ENCODE measurements at regions not wholly inside any gene's neighbourhood (a gene's known extent, or its start where the extent isn't known, plus 50 kb on each side); places are given as distances from the start of the nearest gene placed in this dataset.

DNA sequence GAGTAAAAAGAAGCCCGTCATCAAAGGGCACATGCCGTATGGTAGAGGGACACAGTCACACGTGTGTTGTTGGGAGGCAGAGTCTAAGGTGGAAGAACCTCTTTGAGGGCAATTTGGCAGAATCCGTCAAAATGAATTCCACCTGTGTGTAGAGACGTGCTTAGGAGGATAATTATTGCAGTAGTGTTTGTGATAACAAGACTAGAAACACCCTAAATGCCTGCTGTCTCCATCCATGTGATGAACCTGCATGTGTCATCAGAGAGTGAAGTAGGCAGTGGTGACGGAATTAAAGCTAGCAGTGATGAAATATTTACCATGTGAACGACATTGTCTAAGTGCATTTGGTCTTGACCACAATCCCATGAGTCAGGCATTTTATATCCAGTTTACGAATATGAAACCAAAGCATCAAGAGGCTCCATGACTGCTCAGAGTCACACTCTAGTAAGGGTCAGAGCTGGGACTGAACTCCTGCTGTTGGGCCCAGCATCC lies 61.3 kb upstream of the ADORA2B start:
- H2BK15ac ChIP-seq (ENCODE audit: low read depth, poor library complexity, severe bottlenecking), result no peak overlapping the region
- no peaks in the 10 kb centered on the region for H3K27me3 ChIP-seq (ENCODE audit: control insufficient read depth in 1 of 2, insufficient read depth in 1 of 2, low read length in 2 of 2)
- no peak overlapping the region for H3K9ac ChIP-seq (ENCODE audit: low read length)
- H4K91ac ChIP-seq (ENCODE audit: low read length), result no peak overlapping the region
- no peak overlapping the region for H3K27ac ChIP-seq (ENCODE audit: low read length, poor library complexity, severe bottlenecking)
- H3K23ac ChIP-seq (ENCODE audit: low read length in 2 of 2), result no peak overlapping the region
- H2AFZ ChIP-seq (ENCODE audit: low read depth, low read length), result no peak overlapping the region
- no peak overlapping the region for H3K4me3 ChIP-seq (ENCODE audit: insufficient read depth in 1 of 2, low read depth in 1 of 2, low read length in 2 of 2)
- H3K14ac ChIP-seq (ENCODE audit: low read length in 2 of 2), result no peak overlapping the region
- WGBS, result 67% methylated on average over 8 of the region's 8 CpGs
- no peak overlapping the region for H2BK12ac ChIP-seq (ENCODE audit: low read length in 2 of 2)
- no peak overlapping the region for H2AK5ac ChIP-seq (ENCODE audit: low read length, severe bottlenecking)
- no peaks in the 10 kb centered on the region for H3K9me3 ChIP-seq (ENCODE audit: control insufficient read depth, low read length)
- peak overlapping the region in 1 of 2 experiments; percentile 1 for H3K18ac ChIP-seq (ENCODE audit: low read depth in 1 of 2, low read length in 2 of 2)
- peak; percentile 95 for DNase-seq
- H3K79me1 ChIP-seq (replicated peaks; ENCODE audit: low read length, poor library complexity, severe bottlenecking), result no peaks in the 10 kb centered on the region
- no peak overlapping the region for H3K4me2 ChIP-seq (ENCODE audit: low read length, poor library complexity, severe bottlenecking)
- H3K4me1 ChIP-seq (ENCODE audit: control insufficient read depth, insufficient read depth, low read depth, low read length), result no peaks in the 10 kb centered on the region
- no peak overlapping the region for H2BK120ac ChIP-seq (ENCODE audit: low read depth, low read length)
- H2BK5ac ChIP-seq (ENCODE audit: low read depth, low read length, poor library complexity, severe bottlenecking), result no peak overlapping the region
- no peaks in the 10 kb centered on the region for H3K36me3 ChIP-seq (ENCODE audit: control insufficient read depth in 1 of 2, insufficient read depth in 2 of 2, low read depth in 1 of 2, low read length in 2 of 2)
- H4K8ac ChIP-seq (ENCODE audit: low read length), result peak overlapping the region; percentile 49
- H3K4ac ChIP-seq (ENCODE audit: low read depth in 1 of 2, low read length in 2 of 2), result no peak overlapping the region

DNA sequence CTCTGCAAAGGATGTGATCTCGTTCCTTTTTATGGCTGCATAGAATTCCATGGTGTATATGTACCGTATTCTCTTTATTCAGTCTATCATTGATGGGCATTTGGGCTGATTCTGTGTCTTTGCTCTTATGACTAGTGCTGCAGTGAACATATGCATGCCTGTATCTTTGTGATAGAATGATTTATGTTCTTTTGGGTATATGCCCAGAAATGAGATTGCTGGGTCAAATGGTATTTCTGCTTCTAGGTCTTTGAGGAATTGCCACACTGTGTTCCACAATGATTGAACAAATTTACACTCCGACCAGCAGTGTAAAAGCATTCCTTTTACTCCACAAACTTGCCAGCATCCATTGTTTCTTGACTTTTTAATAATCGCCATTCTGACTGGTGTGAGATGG lies 60.2 kb upstream of the ADORA2B start:
- Histone ChIP-seq H4K8ac (ENCODE audit: low read length) (no peak overlapping the region), H2BK15ac (ENCODE audit: low read depth, poor library complexity, severe bottlenecking) (no peak overlapping the region), H3K79me1 (replicated peaks; ENCODE audit: low read length, poor library complexity, severe bottlenecking) (no peaks in the 10 kb centered on the region), H3K9me3 (ENCODE audit: control insufficient read depth, low read length) (no peaks in the 10 kb centered on the region), H3K27me3 (ENCODE audit: control insufficient read depth in 1 of 2, insufficient read depth in 1 of 2, low read length in 2 of 2) (no peaks in the 10 kb centered on the region), H2AK5ac (ENCODE audit: low read length, severe bottlenecking) (no peak overlapping the region), H3K4me3 (ENCODE audit: insufficient read depth in 1 of 2, low read depth in 1 of 2, low read length in 2 of 2) (no peak overlapping the region), H3K4me2 (ENCODE audit: low read length, poor library complexity, severe bottlenecking) (no peak overlapping the region), H2BK12ac (ENCODE audit: low read length in 2 of 2) (no peak overlapping the region), H4K91ac (ENCODE audit: low read length) (no peak overlapping the region), H3K27ac (ENCODE audit: low read length, poor library complexity, severe bottlenecking) (no peak overlapping the region), H3K9ac (ENCODE audit: low read length) (no peak overlapping the region), H3K36me3 (ENCODE audit: control insufficient read depth in 1 of 2, insufficient read depth in 2 of 2, low read depth in 1 of 2, low read length in 2 of 2) (no peaks in the 10 kb centered on the region), H2BK5ac (ENCODE audit: low read depth, low read length, poor library complexity, severe bottlenecking) (no peak overlapping the region), H3K23ac (ENCODE audit: low read length in 2 of 2) (no peak overlapping the region), H3K4me1 (ENCODE audit: control insufficient read depth, insufficient read depth, low read depth, low read length) (no peaks in the 10 kb centered on the region), H2AFZ (ENCODE audit: low read depth, low read length) (no peak overlapping the region), H2BK120ac (ENCODE audit: low read depth, low read length) (no peak overlapping the region), H3K18ac (ENCODE audit: low read depth in 1 of 2, low read length in 2 of 2) (no peak overlapping the region), H3K4ac (ENCODE audit: low read depth in 1 of 2, low read length in 2 of 2) (no peak overlapping the region), H3K14ac (ENCODE audit: low read length in 2 of 2) (no peak overlapping the region)
- WGBS, result 100% methylated on average over 4 of the region's 4 CpGs
- DNase-seq, result peak; percentile 30

DNA sequence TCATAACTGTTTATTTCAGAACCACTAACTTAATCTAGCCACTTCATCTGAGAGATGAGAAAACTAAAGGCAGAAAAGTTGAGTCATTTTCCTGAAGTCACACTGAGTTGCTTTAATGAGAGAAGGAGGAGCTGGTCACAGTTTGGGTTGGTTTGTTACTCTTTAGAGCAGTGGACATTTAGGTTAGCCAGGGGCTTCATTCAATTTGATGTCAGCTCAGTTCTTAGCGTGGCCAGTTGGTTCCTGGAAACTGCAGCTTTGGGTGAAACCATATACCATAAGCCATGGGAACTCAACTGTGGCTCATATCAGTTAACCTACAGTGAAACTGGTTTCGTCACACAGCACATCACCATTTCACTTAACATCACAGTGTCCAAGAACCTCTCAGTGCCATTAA lies 59.2 kb upstream of the ADORA2B start:
- no peak overlapping the region for H3K4ac ChIP-seq (ENCODE audit: low read depth in 1 of 2, low read length in 2 of 2)
- no peak overlapping the region for H3K9ac ChIP-seq (ENCODE audit: low read length)
- no peak overlapping the region for H2BK5ac ChIP-seq (ENCODE audit: low read depth, low read length, poor library complexity, severe bottlenecking)
- H3K9me3 ChIP-seq (ENCODE audit: control insufficient read depth, low read length), result no peaks in the 10 kb centered on the region
- no peaks in the 10 kb centered on the region for H3K4me1 ChIP-seq (ENCODE audit: control insufficient read depth, insufficient read depth, low read depth, low read length)
- no peak overlapping the region for H3K4me2 ChIP-seq (ENCODE audit: low read length, poor library complexity, severe bottlenecking)
- no peak overlapping the region for H2BK120ac ChIP-seq (ENCODE audit: low read depth, low read length)
- no peak overlapping the region for H2AK5ac ChIP-seq (ENCODE audit: low read length, severe bottlenecking)
- peak overlapping the region in 1 of 2 experiments; percentile 54 for H2BK12ac ChIP-seq (ENCODE audit: low read length in 2 of 2)
- no peak overlapping the region for H3K27ac ChIP-seq (ENCODE audit: low read length, poor library complexity, severe bottlenecking)
- no peak overlapping the region for H4K91ac ChIP-seq (ENCODE audit: low read length)
- no peak overlapping the region for H3K18ac ChIP-seq (ENCODE audit: low read depth in 1 of 2, low read length in 2 of 2)
- H3K14ac ChIP-seq (ENCODE audit: low read length in 2 of 2), result no peak overlapping the region
- no peak overlapping the region for H3K4me3 ChIP-seq (ENCODE audit: insufficient read depth in 1 of 2, low read depth in 1 of 2, low read length in 2 of 2)
- no peak overlapping the region for H3K23ac ChIP-seq (ENCODE audit: low read length in 2 of 2)
- no peak overlapping the region for H2BK15ac ChIP-seq (ENCODE audit: low read depth, poor library complexity, severe bottlenecking)
- H2AFZ ChIP-seq (ENCODE audit: low read depth, low read length), result no peak overlapping the region
- no peak overlapping the region for H4K8ac ChIP-seq (ENCODE audit: low read length)
- no peaks in the 10 kb centered on the region for H3K27me3 ChIP-seq (ENCODE audit: control insufficient read depth in 1 of 2, insufficient read depth in 1 of 2, low read length in 2 of 2)
- WGBS, result 93% methylated on average over 2 of the region's 2 CpGs
- no peaks in the 10 kb centered on the region for H3K36me3 ChIP-seq (ENCODE audit: control insufficient read depth in 1 of 2, insufficient read depth in 2 of 2, low read depth in 1 of 2, low read length in 2 of 2)
- no peaks in the 10 kb centered on the region for H3K79me1 ChIP-seq (replicated peaks; ENCODE audit: low read length, poor library complexity, severe bottlenecking)
- peak; percentile 70 for DNase-seq

DNA sequence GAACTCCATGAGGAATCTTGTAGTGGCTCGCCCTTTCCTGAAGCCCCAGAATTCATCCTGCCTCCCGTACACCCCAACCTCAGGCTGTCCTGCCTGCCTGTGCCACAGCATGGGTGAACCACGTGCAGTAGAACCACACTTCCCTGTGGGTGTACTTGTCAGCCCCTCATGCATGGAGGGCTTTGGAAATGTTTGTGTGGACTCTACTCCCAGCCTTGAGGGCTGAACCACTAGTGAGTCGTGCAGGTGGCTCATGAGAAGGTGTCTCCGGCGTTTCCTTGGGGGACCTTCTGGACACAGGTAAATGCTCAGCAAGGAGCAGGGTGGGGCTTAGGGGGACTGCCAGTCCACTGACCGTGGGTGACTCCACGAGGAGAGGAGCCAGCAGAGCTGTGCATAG lies 58.7 kb upstream of the ADORA2B start:
- H3K36me3 ChIP-seq (ENCODE audit: control insufficient read depth in 1 of 2, insufficient read depth in 2 of 2, low read depth in 1 of 2, low read length in 2 of 2), result no peaks in the 10 kb centered on the region
- no peaks in the 10 kb centered on the region for H3K79me1 ChIP-seq (replicated peaks; ENCODE audit: low read length, poor library complexity, severe bottlenecking)
- no peak overlapping the region for H3K18ac ChIP-seq (ENCODE audit: low read depth in 1 of 2, low read length in 2 of 2)
- no peak overlapping the region for H2BK12ac ChIP-seq (ENCODE audit: low read length in 2 of 2)
- no peak overlapping the region for H3K4me2 ChIP-seq (ENCODE audit: low read length, poor library complexity, severe bottlenecking)
- no peak overlapping the region for H2AFZ ChIP-seq (ENCODE audit: low read depth, low read length)
- no peak overlapping the region for H2BK5ac ChIP-seq (ENCODE audit: low read depth, low read length, poor library complexity, severe bottlenecking)
- no peak overlapping the region for H3K4ac ChIP-seq (ENCODE audit: low read depth in 1 of 2, low read length in 2 of 2)
- no peaks in the 10 kb centered on the region for H3K27me3 ChIP-seq (ENCODE audit: control insufficient read depth in 1 of 2, insufficient read depth in 1 of 2, low read length in 2 of 2)
- H2BK120ac ChIP-seq (ENCODE audit: low read depth, low read length), result no peak overlapping the region
- no peak overlapping the region for H3K9ac ChIP-seq (ENCODE audit: low read length)
- H4K8ac ChIP-seq (ENCODE audit: low read length), result no peak overlapping the region
- H3K9me3 ChIP-seq (ENCODE audit: control insufficient read depth, low read length), result no peaks in the 10 kb centered on the region
- no peak overlapping the region for H3K14ac ChIP-seq (ENCODE audit: low read length in 2 of 2)
- no peaks in the 10 kb centered on the region for H3K4me1 ChIP-seq (ENCODE audit: control insufficient read depth, insufficient read depth, low read depth, low read length)
- H4K91ac ChIP-seq (ENCODE audit: low read length), result no peak overlapping the region
- no peak overlapping the region for H3K4me3 ChIP-seq (ENCODE audit: insufficient read depth in 1 of 2, low read depth in 1 of 2, low read length in 2 of 2)
- no peak overlapping the region for H2AK5ac ChIP-seq (ENCODE audit: low read length, severe bottlenecking)
- no peak for DNase-seq
- 89% methylated on average over 8 of the region's 8 CpGs for WGBS
- H2BK15ac ChIP-seq (ENCODE audit: low read depth, poor library complexity, severe bottlenecking), result no peak overlapping the region
- H3K27ac ChIP-seq (ENCODE audit: low read length, poor library complexity, severe bottlenecking), result no peak overlapping the region
- H3K23ac ChIP-seq (ENCODE audit: low read length in 2 of 2), result no peak overlapping the region

Measured in mesenchymal stem cell (in vitro differentiated cells and primary cell).